ENCODE measurements at regions not wholly inside any gene's neighbourhood (a gene's known extent, or its start where the extent isn't known, plus 50 kb on each side); places are given as distances from the start of the nearest gene placed in this dataset.

DNA sequence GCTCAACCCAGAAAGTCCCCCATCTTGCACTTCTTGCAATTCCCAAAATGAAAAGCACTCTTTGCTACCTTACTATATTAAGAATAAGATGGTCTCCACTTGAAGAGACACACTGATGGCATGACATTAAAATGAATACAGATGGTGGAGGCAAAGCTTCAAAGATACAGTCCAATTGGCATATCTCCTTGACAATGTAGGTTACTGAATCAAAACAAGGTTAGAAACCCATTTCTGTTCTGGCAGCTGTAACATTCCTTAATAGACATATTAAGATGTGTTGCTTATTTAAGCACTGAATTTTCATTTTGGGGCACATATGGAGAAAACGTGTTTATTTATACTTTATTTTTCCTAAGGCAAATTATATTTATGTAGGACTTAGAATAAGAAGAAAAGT, 1262.8 kb upstream of the CDH8 start:
- Histone ChIP-seq H3K9me3 (no peaks in the 10 kb centered on the region), H3K27me3 (no peaks in the 10 kb centered on the region), H3K27ac (no peak overlapping the region), H3K4me3 (no peak overlapping the region), H3K4me1 (peaks cover 0 to 5% (median 0%) of the 10 kb centered on the region in 12 donors), H3K36me3 (no peaks in the 10 kb centered on the region)
- 66 to 81% (median 77%) methylated on average over 1 of the region's 1 CpG for WGBS, 4 donors
- intact Hi-C loops (cut with DNase I) = no loop called here
- TF ChIP-seq, protein P1, sequence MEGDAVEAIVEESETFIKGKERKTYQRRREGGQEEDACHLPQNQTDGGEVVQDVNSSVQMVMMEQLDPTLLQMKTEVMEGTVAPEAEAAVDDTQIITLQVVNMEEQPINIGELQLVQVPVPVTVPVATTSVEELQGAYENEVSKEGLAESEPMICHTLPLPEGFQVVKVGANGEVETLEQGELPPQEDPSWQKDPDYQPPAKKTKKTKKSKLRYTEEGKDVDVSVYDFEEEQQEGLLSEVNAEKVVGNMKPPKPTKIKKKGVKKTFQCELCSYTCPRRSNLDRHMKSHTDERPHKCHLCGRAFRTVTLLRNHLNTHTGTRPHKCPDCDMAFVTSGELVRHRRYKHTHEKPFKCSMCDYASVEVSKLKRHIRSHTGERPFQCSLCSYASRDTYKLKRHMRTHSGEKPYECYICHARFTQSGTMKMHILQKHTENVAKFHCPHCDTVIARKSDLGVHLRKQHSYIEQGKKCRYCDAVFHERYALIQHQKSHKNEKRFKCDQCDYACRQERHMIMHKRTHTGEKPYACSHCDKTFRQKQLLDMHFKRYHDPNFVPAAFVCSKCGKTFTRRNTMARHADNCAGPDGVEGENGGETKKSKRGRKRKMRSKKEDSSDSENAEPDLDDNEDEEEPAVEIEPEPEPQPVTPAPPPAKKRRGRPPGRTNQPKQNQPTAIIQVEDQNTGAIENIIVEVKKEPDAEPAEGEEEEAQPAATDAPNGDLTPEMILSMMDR (IDR thresholded peaks at IDR 0.05) = no peak
- TF ChIP-seq POLR2A (IDR thresholded peaks at IDR 0.05) = no peak
- no peak for ATAC-seq
- no peak for DNase-seq

DNA sequence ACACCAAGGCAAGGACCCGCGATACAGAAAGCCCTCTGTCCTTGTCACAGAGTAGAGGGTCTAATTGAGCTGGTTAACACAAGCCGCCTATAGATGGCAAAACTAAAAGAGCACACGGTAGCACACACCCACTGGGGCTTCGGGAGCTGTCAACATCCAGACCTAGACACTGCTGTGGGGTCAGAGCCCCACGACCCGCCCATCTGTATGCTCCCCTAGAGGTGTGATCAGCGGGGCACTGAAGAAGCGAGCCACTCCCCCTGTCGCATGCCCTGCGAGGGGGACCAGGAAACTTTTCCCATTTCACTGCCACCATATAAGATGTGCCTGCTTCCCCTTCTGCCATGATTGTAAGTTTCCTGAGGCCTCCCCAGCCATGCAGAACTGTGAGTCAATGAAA, 1255.8 kb upstream of the CDH8 start:
- WGBS, 4 donors = 83 to 92% (median 90%) methylated on average over 11 of the region's 11 CpGs

DNA sequence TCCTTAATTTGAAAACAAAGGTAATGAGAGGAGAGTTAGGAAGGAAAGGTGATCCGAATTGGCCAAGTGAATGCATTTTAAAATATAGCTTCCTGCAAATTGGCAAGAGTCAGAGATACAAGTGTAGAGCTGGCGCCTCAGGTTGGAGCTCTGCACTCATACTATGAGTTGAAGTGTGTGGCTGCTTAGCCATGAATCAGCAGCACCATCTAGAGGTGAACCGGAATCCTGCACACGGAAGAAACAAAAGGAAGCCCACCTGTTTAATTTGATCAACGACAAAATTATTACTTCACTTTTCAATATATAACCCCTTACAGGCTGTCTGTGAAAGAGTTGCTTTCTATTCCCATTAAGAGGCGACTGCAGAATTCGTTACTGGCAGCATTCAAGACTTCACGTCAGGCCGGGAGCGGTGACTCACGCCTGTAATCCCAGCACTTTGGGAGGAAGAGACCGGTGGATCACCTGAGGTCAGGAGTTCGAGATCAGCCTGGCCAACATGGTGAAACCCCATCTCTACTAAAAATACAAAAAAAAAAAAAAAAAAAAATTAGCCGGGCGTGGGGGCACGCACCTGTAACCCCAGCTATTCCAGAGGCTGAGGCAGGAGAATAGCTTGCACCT, 1253.7 kb upstream of the CDH8 start:
- ATAC-seq (peak; percentile 66 to 88 (median 84)), DNase-seq (peak in 4 of 5 donors; percentile 8 to 48 (median 34))
- intact Hi-C loops (cut with DNase I) = loop anchor here in 1 of 10 donors (5.0 to 10.0 kb wide), 2 partner anchors 1065 to 1098 kb away; no protein-coding TSS in a partner anchor
- Histone ChIP-seq H3K27ac (no peak overlapping the region), H3K27me3 (no peaks in the 10 kb centered on the region), H3K9me3 (no peaks in the 10 kb centered on the region), H3K36me3 (no peaks in the 10 kb centered on the region), H3K4me3 (no peak overlapping the region), H3K4me1 (peaks cover 0 to 17% (median 0%) of the 10 kb centered on the region in 12 donors)
- WGBS, 4 donors = 40 to 53% (median 49%) methylated on average over 16 of the region's 16 CpGs
- no peak for TF ChIP-seq POLR2A (IDR thresholded peaks at IDR 0.05)
- TF ChIP-seq, protein P1 (IDR thresholded peaks at IDR 0.05) = peak; percentile 45 to 72 (median 66)

More for the DNA sequence above, 1255.8 kb upstream of the CDH8 start:
- Histone ChIP-seq H3K27ac (no peak overlapping the region), H3K27me3 (no peaks in the 10 kb centered on the region), H3K36me3 (no peaks in the 10 kb centered on the region), H3K4me1 (peaks cover 0 to 12% (median 0%) of the 10 kb centered on the region in 12 donors), H3K9me3 (no peaks in the 10 kb centered on the region), H3K4me3 (no peak overlapping the region)
- intact Hi-C loops (cut with DNase I) = no loop called here
- peak in 1 of 4 donors; percentile 27 for ATAC-seq
- TF ChIP-seq, protein P1 (IDR thresholded peaks at IDR 0.05) = no peak
- no peak for TF ChIP-seq POLR2A (IDR thresholded peaks at IDR 0.05)
- DNase-seq = no peak

DNA sequence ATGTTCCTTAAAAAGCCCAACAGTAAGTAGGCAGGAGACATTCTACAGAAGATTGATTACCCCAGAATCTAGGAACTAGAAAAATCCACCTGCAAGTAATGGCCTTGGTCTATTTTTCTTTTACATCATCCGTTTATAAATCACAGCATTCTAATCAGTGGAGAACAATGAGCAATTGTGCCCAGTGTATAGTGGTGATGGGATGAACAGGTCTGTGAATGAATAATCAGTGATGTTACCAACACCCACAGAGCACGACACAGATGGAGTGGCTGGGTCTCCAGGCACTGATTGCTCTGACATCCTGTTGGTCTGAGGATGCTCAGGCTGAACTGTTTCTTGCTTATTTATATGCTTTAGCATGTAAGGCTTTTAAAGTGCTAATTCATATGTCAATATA, 1251.2 kb upstream of the CDH8 start:
- ATAC-seq = no peak
- Histone ChIP-seq H3K4me3 (no peak overlapping the region), H3K4me1 (peaks cover 0 to 17% (median 0%) of the 10 kb centered on the region in 12 donors), H3K9me3 (no peaks in the 10 kb centered on the region), H3K27me3 (no peaks in the 10 kb centered on the region), H3K27ac (no peak overlapping the region), H3K36me3 (no peaks in the 10 kb centered on the region)
- WGBS, 4 donors = 40 to 54% (median 49%) methylated on average over 2 of the region's 2 CpGs
- TF ChIP-seq, protein P1 (IDR thresholded peaks at IDR 0.05) = no peak
- no peak for TF ChIP-seq POLR2A (IDR thresholded peaks at IDR 0.05)
- DNase-seq = no peak
- intact Hi-C loops (cut with DNase I) = loop anchor here in 1 of 10 donors (5.0 to 10.0 kb wide), 2 partner anchors 1063 to 1095 kb away; no protein-coding TSS in a partner anchor
